HG02973 (cell line): ENCODE measurements at regions not wholly inside any gene's neighbourhood (a gene's known extent, or its start where the extent isn't known, plus 50 kb on each side); places are given as distances from the start of the nearest gene placed in this dataset.
"Not testable (repeated sequence)": the region's sequence is repeated elsewhere in the genome, so short reads cannot be mapped to it uniquely, and the experiment has no call there.

Source experiments
- ATAC-seq: cut with Tn5 transposase; IDR thresholded peaks from one replicate; pipeline ENCODE4 v1.9.1; 2021; ENCODE audit warnings: moderate library complexity; ENCODE audit not compliant: unreplicated experiment

GRCh38 chr5:72760259-72760658 is 56.2 kb upstream of the TNPO1 start:
- no peak for ATAC-seq

GRCh38 chr5:72752909-72753308 is 63.6 kb upstream of the TNPO1 start:
- ATAC-seq, result no peak

- no peak for ATAC-seq
Observed at GRCh38 chr5:72749362-72749997, 67.0 kb upstream of the TNPO1 start.

GRCh38 chr5:72747826-72748225 is 68.6 kb upstream of the TNPO1 start:
- no peak for ATAC-seq

- no peak for ATAC-seq
Observed at GRCh38 chr5:72746736-72747135, 69.7 kb upstream of the TNPO1 start.

- no peak for ATAC-seq
Observed at GRCh38 chr5:72744136-72744535, 72.3 kb upstream of the TNPO1 start.

- ATAC-seq, result no peak
Observed at GRCh38 chr5:72741805-72742204, 74.7 kb upstream of the TNPO1 start.

- ATAC-seq, result no peak
Observed at GRCh38 chr5:72733810-72734209, 82.7 kb upstream of the TNPO1 start.

GRCh38 chr5:72723581-72723980 is 92.9 kb upstream of the TNPO1 start:
- ATAC-seq, result no peak

- no peak for ATAC-seq
Observed at GRCh38 chr5:72722792-72723452, 93.5 kb upstream of the TNPO1 start.

GRCh38 chr5:72721844-72722243 is 94.6 kb upstream of the TNPO1 start:
- no peak for ATAC-seq

GRCh38 chr5:72720205-72720604 is 96.3 kb upstream of the TNPO1 start:
- ATAC-seq, result no peak

GRCh38 chr5:72711351-72711750 is 105.1 kb upstream of the TNPO1 start:
- no peak for ATAC-seq

GRCh38 chr5:72709341-72709740 is 107.1 kb upstream of the TNPO1 start:
- no peak for ATAC-seq

- no peak for ATAC-seq
Observed at GRCh38 chr5:72705178-72705577, 111.3 kb upstream of the TNPO1 start.

GRCh38 chr5:72703876-72704275 is 112.6 kb upstream of the TNPO1 start:
- no peak for ATAC-seq

GRCh38 chr5:72702881-72703434 is 113.5 kb upstream of the TNPO1 start:
- no peak for ATAC-seq

- not testable (repeated sequence) for ATAC-seq
Observed at GRCh38 chr5:72702105-72702504, 114.4 kb upstream of the TNPO1 start.

GRCh38 chr5:72698481-72698880 is 118.0 kb upstream of the TNPO1 start:
- ATAC-seq, result no peak

GRCh38 chr5:72697622-72698021 is 118.8 kb upstream of the TNPO1 start:
- no peak for ATAC-seq

GRCh38 chr5:72695659-72696058 is 120.8 kb upstream of the TNPO1 start:
- ATAC-seq, result no peak

GRCh38 chr5:72694856-72695255 is 121.6 kb upstream of the TNPO1 start:
- no peak for ATAC-seq
